SKM-1 treated with dmso at 0.1 percent for 144 hours (cell line): ENCODE measurements at regions not wholly inside any gene's neighbourhood (a gene's known extent, or its start where the extent isn't known, plus 50 kb on each side); places are given as distances from the start of the nearest gene placed in this dataset.
A peak's percentile ranks its signal among the peaks of the same experiment; 100 is the strongest.

ENCODE experiments used
- DNase-seq: peaks from one replicate; lab custom pipeline; 2025; ENCODE audit not compliant: unreplicated experiment; lab: John Stamatoyannopoulos, UW

GRCh38 chr13:21998279-21998990 lies 327.6 kb downstream of the FGF9 start:
- DNase-seq = no peak

- no peak for DNase-seq
These were observed 328.8 kb downstream of the FGF9 start for GRCh38 chr13:21999666-22000065.

DNA sequence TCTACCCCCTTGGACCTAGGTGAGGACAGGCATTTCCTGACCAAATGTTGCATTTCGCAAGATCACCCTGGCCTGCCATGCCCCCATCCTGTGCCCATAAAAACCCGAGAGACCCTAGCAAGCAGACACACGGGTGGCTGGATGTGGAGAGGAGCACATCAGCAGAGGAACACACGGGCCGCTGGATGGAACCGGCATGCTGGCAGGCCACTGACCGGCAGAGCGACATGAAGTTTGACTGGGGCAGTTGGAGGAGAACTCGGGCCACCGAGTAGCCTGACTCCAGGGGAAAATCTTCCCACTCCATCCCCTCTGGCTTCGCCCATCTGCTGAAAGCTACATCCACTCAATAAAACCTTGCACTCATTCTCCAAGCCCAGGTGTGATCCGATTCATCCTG lies 329.3 kb downstream of the FGF9 start:
- DNase-seq = no peak

DNA sequence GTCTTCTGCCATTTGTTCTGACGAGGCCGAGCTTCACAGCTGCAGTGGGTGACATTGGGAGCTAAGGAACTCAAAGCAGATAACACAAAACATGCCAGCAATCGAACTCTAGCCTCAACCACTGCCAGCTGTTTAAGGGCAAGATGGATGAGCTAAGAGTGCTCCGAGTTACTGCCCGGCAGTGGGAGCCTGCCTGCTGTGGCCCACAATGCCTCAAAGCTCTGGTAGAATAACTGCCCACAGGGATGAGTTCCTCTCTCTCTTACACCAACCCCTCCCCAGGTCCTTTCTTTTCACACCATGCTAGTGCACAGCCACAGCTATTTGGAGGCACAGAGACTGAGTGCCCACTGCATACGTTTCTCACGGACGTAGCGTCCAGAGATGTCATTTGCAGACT lies 330.5 kb downstream of the FGF9 start:
- no peak for DNase-seq

- no peak for DNase-seq
These were observed 332.0 kb downstream of the FGF9 start for GRCh38 chr13:22002893-22003292.

DNA sequence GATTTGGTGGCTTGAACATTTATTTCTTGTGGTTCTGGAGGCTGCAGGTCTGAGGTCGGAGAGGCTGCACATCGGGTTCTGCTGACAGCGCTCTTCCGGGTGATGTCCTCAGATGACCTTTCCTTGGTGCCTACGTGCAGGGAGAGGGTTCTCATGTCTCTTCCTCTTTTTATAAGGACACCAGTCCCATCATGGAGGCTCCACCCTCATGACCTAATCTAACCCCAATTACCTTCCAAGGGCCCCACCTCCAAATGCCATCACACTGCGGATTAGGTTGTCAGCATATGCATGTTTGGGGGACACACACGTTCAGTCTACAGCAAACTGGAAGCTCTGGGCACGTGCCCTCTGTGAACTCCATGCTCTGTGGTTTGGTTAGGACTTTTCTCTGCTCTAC lies 338.6 kb downstream of the FGF9 start:
- DNase-seq = peak; percentile 98

DNA sequence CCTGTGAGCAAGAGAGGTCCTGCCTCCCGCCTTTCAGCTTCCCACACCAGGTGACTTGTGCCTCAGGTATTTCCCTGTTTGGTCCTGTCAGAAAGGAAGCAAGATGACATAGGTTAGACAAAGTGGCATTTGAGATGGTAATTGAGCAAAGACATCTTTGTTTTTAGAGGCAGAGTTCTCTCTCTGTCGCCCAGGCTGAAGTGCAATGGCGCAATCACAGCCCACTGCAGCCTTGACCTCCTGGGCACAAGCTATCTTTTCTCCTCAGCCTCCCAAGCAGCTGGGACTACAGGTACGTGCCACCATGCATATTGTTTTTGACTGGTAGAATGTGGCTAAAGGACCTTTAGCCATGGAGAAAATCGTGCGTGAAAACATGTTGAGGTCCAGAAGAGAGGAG lies 339.1 kb downstream of the FGF9 start:
- DNase-seq = no peak

DNA sequence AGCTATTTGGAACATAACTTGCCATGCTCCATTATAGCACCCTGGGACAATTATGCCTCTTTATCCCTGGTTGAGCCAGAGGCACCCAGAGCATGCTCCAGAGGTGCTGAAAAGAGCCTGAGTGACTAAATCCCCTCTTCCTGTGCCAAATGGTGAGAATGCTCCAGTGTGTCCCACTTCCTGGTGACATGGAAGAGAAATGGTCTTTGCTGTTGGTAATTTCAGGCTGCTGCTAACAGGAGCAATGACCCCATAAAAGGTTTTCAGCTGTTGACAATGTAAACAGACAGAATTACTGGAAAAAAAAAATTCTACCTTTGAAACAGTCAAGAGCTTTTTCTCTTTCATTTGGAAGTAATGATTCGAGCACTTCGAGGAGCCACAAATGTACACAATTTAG lies 341.8 kb downstream of the FGF9 start:
- no peak for DNase-seq

DNA sequence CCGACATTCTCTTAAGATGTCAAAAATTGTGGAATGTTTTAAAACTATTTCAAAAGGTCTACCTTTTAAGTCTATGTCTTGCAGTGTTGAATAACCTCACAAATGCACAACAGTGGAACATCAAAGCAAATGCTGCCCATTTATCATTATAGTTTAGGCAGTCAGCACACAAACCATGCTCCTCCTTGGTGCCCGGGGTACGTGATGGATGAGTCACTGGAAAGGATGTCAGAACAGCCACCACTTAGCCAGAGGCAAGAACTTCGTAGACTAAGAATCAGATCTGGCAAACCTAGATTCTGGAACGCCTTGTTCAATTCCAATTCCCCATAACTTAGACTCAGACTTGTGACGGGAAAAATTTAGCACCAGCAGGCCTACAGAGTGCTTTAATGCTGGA lies 343.6 kb downstream of the FGF9 start:
- DNase-seq = no peak

GRCh38 chr13:22017226-22017625 lies 346.4 kb downstream of the FGF9 start:
- peak; percentile 89 for DNase-seq

DNA sequence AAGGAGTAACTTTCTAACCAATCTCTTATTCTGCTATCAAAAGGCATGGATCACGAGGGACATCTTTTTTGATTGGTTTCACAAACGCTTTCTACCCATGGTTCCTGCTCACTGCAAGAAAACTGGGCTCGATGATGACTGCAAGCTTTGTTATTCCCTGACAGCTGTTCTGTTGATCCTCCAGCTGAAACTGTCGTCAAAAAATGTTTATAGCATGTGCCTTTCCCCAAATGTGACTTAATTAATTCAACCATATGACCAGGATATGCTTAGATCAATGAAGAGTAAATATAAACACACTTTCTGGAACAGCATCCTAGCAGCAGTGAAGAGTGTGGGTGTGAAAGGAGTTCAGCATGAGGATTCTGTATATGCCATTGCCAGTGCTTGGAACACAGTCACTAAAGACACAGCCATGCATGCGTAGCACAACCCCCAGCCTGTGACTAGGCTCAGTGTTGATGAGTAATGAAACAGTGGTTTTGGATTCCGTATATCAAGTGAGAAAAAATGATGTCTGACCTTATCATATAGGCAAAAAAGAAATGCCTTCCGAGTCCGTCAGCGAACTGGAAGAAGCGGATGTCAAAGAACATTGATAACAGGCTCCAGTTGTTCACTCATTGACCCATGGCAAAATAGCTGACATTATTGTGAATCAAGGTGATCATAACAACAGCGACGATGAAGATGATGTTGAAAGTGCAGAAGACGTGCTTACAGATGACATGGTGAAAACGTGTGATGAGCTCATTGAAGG lies 347.4 kb downstream of the FGF9 start:
- no peak for DNase-seq

GRCh38 chr13:22018836-22019210 lies 347.9 kb downstream of the FGF9 start:
- DNase-seq = no peak

- DNase-seq = no peak
These were observed 353.6 kb downstream of the FGF9 start for GRCh38 chr13:22024381-22024994.

DNA sequence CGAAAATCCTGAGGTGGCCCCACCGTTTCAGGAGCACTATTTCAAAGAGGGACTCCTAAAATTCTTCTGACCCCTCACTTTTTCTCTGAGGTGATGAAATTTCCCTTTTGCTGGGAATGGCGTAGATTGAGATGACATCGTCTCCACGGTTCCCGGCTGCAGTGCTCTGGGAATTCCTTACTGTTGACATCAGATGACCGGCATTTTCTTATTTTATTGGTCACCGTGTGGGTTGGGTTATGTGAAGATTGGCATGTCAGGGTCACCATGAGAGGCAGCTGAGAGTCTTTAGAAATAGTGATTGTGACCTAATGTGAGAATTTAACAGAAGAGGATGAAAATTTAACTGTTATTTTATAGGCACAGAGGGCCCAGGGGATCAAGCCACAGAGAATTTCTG lies 356.7 kb downstream of the FGF9 start:
- DNase-seq = no peak

- DNase-seq = no peak
These were observed 358.0 kb downstream of the FGF9 start for GRCh38 chr13:22028831-22029230.

- no peak for DNase-seq
These were observed 359.4 kb downstream of the FGF9 start for GRCh38 chr13:22030321-22030720.

DNA sequence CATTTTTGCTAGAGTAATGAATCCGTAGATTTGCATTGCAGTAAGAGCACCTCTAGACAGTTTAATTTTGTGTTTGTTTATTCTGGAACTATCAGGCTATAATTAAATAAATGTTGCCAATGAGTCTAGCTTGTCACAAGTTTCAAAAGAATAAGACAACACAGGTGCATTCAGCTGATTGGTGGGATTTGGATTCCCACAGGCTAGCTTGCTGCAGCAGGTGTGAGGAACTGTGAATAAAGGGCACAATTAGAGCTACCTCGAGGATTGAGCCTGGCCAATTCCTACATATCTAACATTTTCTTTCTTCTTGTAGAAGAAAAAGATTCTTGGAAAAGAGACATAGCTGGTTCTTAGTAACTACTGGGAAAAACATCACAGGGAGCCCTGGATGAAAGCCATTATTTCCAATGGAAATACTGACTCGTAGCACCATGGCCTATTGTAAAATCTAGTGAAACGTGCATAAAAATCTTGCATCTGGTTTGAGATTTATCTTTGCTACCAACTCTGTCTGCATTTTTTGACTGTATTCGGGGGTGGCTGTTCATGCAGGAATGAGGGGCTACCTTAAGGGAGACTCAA lies 360.9 kb downstream of the FGF9 start:
- no peak for DNase-seq

- DNase-seq = no peak
These were observed 362.0 kb downstream of the FGF9 start for GRCh38 chr13:22032905-22033304.

GRCh38 chr13:22039961-22040360 lies 369.1 kb downstream of the FGF9 start:
- no peak for DNase-seq

- DNase-seq = peak; percentile 50
These were observed 370.0 kb downstream of the FGF9 start for GRCh38 chr13:22040810-22041364.

- DNase-seq = no peak
These were observed 370.9 kb downstream of the FGF9 start for GRCh38 chr13:22041741-22042140.
